Osteocyte (in vitro differentiated cells): ENCODE measurements at regions not wholly inside any gene's neighbourhood (a gene's known extent, or its start where the extent isn't known, plus 50 kb on each side); places are given as distances from the start of the nearest gene placed in this dataset.
A peak's percentile ranks its signal among the peaks of the same experiment; 100 is the strongest.

Source experiments
- DNase-seq: peaks from one replicate; pipeline ENCODE4 v3.0.0; 2021; ENCODE audit warnings: mixed read lengths; ENCODE audit not compliant: unreplicated experiment; ENCODE audit errors: extremely low spot score
- H3K27ac Mint-ChIP-seq: one replicate; pipeline ENCODE4 v1.8.0; 2021; ENCODE audit warnings: mild to moderate bottlenecking, mixed read lengths; ENCODE audit not compliant: unreplicated experiment
- H3K27me3 Mint-ChIP-seq: one replicate; pipeline ENCODE4 v1.8.0; 2021; ENCODE audit warnings: mixed read lengths; ENCODE audit not compliant: unreplicated experiment
- H3K36me3 Mint-ChIP-seq: one replicate; pipeline ENCODE4 v1.8.0; 2021; ENCODE audit warnings: mixed read lengths; ENCODE audit not compliant: unreplicated experiment
- H3K4me1 Mint-ChIP-seq: one replicate; pipeline ENCODE4 v1.8.0; 2021; ENCODE audit warnings: mixed read lengths; ENCODE audit not compliant: unreplicated experiment
- H3K4me3 Mint-ChIP-seq: one replicate; pipeline ENCODE4 v1.8.0; 2021; ENCODE audit warnings: mild to moderate bottlenecking, moderate library complexity, mixed read lengths; ENCODE audit not compliant: unreplicated experiment
- H3K9me3 Mint-ChIP-seq: one replicate; pipeline ENCODE4 v1.8.0; 2021; ENCODE audit warnings: mixed read lengths; ENCODE audit not compliant: unreplicated experiment
- TF ChIP-seq, protein P1 (sequence below): fragments of 200-600 bp; sonication (generic); IDR thresholded peaks from 2 replicates; pipeline ENCODE4 v1.5.0; 2021; ENCODE audit warnings: antibody characterized with exemption, mild to moderate bottlenecking, moderate library complexity

DNA sequence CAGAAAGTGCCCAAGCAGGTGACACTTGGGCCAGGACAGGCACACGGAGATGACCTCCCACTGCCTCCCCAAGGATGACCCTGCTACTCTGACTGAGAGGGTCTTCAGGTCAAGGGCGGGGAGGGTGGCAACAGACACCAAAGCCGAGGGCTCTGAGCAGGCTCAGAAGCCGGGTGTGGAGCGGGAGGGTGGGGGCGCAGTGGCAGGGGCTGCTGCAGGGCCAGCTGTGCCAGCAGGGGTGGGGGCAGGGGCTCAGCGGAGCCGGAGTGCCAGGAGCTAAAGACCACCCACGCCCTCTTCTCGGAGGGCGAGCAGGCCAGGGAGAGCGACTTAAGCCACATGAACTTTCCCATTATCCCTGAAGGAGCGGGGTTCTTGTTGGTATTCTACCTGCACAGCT lies 93.3 kb upstream of the MBOAT2 start:
- Mint-ChIP-seq H3K4me1 (peaks cover 56% of the 10 kb centered on the region), H3K4me3 (no peak overlapping the region), H3K27ac (peak overlapping the region; percentile 1), H3K9me3 (no peaks in the 10 kb centered on the region), H3K36me3 (no peaks in the 10 kb centered on the region), H3K27me3 (no peaks in the 10 kb centered on the region)
- DNase-seq = no peak
- TF ChIP-seq, protein P1, sequence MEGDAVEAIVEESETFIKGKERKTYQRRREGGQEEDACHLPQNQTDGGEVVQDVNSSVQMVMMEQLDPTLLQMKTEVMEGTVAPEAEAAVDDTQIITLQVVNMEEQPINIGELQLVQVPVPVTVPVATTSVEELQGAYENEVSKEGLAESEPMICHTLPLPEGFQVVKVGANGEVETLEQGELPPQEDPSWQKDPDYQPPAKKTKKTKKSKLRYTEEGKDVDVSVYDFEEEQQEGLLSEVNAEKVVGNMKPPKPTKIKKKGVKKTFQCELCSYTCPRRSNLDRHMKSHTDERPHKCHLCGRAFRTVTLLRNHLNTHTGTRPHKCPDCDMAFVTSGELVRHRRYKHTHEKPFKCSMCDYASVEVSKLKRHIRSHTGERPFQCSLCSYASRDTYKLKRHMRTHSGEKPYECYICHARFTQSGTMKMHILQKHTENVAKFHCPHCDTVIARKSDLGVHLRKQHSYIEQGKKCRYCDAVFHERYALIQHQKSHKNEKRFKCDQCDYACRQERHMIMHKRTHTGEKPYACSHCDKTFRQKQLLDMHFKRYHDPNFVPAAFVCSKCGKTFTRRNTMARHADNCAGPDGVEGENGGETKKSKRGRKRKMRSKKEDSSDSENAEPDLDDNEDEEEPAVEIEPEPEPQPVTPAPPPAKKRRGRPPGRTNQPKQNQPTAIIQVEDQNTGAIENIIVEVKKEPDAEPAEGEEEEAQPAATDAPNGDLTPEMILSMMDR = no peak

DNA sequence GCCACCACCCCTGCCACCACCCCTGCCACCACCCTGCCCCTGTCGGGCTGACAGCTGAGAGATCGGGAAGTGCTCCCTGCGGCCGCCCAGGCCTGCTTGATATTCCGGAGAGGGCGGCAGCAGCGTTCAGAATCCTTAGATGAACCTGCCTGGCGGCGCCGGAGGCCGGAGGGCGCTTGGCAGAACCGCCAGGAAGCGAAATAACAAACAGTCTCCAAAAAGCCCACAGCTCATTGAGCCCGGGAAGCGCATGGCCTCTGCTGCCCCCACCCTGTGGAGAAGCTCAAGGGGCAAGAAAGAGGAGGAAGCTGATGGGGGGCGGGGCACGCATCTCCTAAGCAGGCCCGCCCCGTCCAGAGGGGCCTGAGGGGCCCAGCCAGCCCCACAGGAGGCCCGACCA lies 92.2 kb upstream of the MBOAT2 start:
- H3K4me1 Mint-ChIP-seq = peaks cover 62% of the 10 kb centered on the region
- H3K27me3 Mint-ChIP-seq = no peaks in the 10 kb centered on the region
- no peak for DNase-seq
- H3K27ac Mint-ChIP-seq = peak overlapping the region; percentile 90
- TF ChIP-seq, protein P1 = peak; percentile 51
- H3K9me3 Mint-ChIP-seq = no peaks in the 10 kb centered on the region
- no peaks in the 10 kb centered on the region for H3K36me3 Mint-ChIP-seq
- H3K4me3 Mint-ChIP-seq = no peak overlapping the region

DNA sequence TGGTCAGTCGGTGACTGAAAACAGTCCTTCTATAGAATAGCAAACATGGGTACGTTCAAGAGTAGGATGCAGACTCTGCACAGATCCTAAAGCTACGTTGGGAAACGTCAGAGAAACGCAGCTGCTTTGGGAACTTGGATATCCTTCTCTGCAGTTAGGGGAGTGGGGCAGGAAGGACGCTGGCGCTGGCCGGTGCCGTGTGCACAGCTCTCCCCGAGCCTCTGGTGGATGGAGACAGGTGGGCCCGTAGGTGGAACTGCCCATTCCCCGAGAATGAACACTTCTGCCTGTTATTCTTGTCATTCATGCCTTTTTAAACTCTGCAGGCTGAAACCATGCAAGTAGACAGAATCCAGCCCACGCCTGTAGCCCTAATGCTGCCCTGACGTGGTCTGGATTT lies 91.7 kb upstream of the MBOAT2 start:
- Mint-ChIP-seq H3K27ac (peak overlapping the region; percentile 90), H3K4me1 (peaks cover 62% of the 10 kb centered on the region), H3K4me3 (no peak overlapping the region), H3K27me3 (no peaks in the 10 kb centered on the region), H3K9me3 (no peaks in the 10 kb centered on the region), H3K36me3 (no peaks in the 10 kb centered on the region)
- TF ChIP-seq, protein P1 = no peak
- DNase-seq = no peak

DNA sequence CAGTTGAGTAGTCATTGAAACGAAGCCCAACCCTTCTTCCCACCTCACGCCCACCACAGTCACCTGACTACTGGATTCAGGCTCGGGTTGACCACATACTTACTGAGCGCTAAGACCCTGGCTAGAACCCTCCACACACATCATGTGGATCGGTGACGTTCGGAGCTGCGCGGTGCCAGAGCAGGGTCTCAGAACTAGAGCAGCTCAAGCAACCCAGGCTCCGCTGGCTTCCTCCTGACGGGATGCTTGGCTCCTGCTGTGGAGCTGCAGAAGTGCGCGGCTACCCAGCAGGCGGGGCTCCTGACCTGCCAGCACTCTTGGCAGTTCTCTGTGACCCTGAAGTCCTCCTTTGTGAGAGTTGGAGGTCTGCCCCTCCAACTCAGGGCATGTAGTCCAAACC lies 90.6 kb upstream of the MBOAT2 start:
- no peak overlapping the region for H3K4me3 Mint-ChIP-seq
- H3K27ac Mint-ChIP-seq = peak overlapping the region; percentile 15
- H3K27me3 Mint-ChIP-seq = no peaks in the 10 kb centered on the region
- peaks cover 61% of the 10 kb centered on the region for H3K4me1 Mint-ChIP-seq
- TF ChIP-seq, protein P1 = no peak
- H3K9me3 Mint-ChIP-seq = no peaks in the 10 kb centered on the region
- no peak for DNase-seq
- no peaks in the 10 kb centered on the region for H3K36me3 Mint-ChIP-seq

DNA sequence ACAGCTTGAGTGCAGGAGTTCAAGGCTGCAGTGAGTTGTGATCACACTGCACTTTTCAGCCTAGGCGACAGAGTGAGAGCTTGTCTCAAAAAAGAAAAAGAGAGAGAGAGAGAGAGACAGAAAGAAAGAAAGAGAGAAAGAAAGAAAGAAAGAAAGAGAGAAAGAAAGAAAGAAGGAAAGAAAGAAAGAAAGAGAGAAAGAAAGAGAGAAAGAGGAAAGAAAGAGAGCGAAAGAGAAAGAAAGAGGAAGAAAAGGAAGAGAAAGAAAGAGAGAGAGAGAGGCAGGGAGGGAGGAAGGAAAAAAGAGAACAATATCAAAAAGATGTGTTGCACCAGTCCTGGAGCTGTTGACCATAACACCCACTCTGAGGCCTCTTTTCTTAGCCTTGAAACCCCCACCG lies 89.8 kb upstream of the MBOAT2 start:
- Mint-ChIP-seq H3K4me3 (no peak overlapping the region), H3K27ac (peak overlapping the region; percentile 51), H3K36me3 (no peaks in the 10 kb centered on the region), H3K9me3 (no peaks in the 10 kb centered on the region), H3K27me3 (no peaks in the 10 kb centered on the region), H3K4me1 (peaks cover 57% of the 10 kb centered on the region)
- no peak for DNase-seq
- TF ChIP-seq, protein P1 = no peak
